Liver (tissue), 8 donors: ENCODE measurements at regions not wholly inside any gene's neighbourhood (a gene's known extent, or its start where the extent isn't known, plus 50 kb on each side); places are given as distances from the start of the nearest gene placed in this dataset.

Experiments
- DNase-seq: peaks from one replicate; pipeline ENCODE4 v3.0.0-alpha.2; 2017; ENCODE audit warnings: low spot score
- H3K27ac ChIP-seq, 2 donors: one replicate each; pipeline ENCODE4 v1.7.0; 2013; ENCODE audit warnings: inconsistent platforms in 2 of 2, low read length in 2 of 2, control low read depth in 1 of 2, low read depth in 1 of 2, mild to moderate bottlenecking in 1 of 2
- H3K27me3 ChIP-seq, 4 donors: one replicate each; pipeline versions ENCODE4 v1.6.1 to v1.7.0; 2013; ENCODE audit warnings: low read length in 3 of 4, inconsistent platforms in 1 of 4, mild to moderate bottlenecking in 1 of 4, moderate library complexity in 1 of 4; ENCODE audit not compliant: control insufficient read depth in 4 of 4, insufficient read depth in 4 of 4
- H3K36me3 ChIP-seq, 4 donors: one replicate each; pipeline versions ENCODE4 v1.6.1 to v1.7.0; 2013; ENCODE audit warnings: low read length in 3 of 4, mild to moderate bottlenecking in 3 of 4, low read depth in 1 of 4, moderate library complexity in 1 of 4; ENCODE audit not compliant: control insufficient read depth in 4 of 4, insufficient read depth in 3 of 4
- H3K4me1 ChIP-seq, 4 donors: one replicate each; pipeline versions ENCODE4 v1.6.1 to v1.7.0; 2013; ENCODE audit warnings: low read length in 3 of 4, mild to moderate bottlenecking in 3 of 4, moderate library complexity in 1 of 4; ENCODE audit not compliant: control insufficient read depth in 4 of 4, insufficient read depth in 4 of 4
- H3K4me3 ChIP-seq, 3 donors: one replicate each; pipeline versions ENCODE4 v1.6.1 to v1.7.0; 2013; ENCODE audit warnings: low read length in 3 of 3, control low read depth in 1 of 3, low read depth in 1 of 3, mild to moderate bottlenecking in 1 of 3
- H3K9ac ChIP-seq, 2 donors: one replicate each; pipeline ENCODE4 v1.7.0; 2013; ENCODE audit warnings: low read length in 2 of 2, mild to moderate bottlenecking in 2 of 2, moderate library complexity in 2 of 2, control low read depth in 1 of 2, low read depth in 1 of 2
- H3K9me3 ChIP-seq, 4 donors: one replicate each; pipeline versions ENCODE4 v1.6.1 to v1.7.0; 2013; ENCODE audit warnings: low read length in 3 of 4; ENCODE audit not compliant: control insufficient read depth in 4 of 4
- EGR1 ChIP-seq, 2 donors: IDR thresholded peaks; 2 replicates each; pipeline ENCODE4 v1.6.1; 2016 to 2018; ENCODE audit warnings: antibody characterized with exemption in 2 of 2, low read depth in 2 of 2
- FOXA2 ChIP-seq: IDR thresholded peaks from 2 replicates; pipeline ENCODE4 v1.6.1; 2016; ENCODE audit warnings: antibody characterized with exemption
- HNF4G ChIP-seq: IDR thresholded peaks from 2 replicates; pipeline ENCODE4 v1.6.1; 2016; ENCODE audit warnings: antibody characterized with exemption
- JUND ChIP-seq, 2 donors: IDR thresholded peaks; 2 replicates each; pipeline ENCODE4 v1.6.1; 2016; ENCODE audit warnings: antibody characterized with exemption in 2 of 2
- NR2F2 ChIP-seq: IDR thresholded peaks from 2 replicates; pipeline ENCODE4 v1.6.1; 2016; ENCODE audit warnings: antibody characterized with exemption
- RXRA ChIP-seq, 2 donors: IDR thresholded peaks; 2 replicates each; pipeline ENCODE4 v1.6.1; 2017 to 2018; ENCODE audit warnings: antibody characterized with exemption in 2 of 2, mild to moderate bottlenecking in 1 of 2
- SP1 ChIP-seq: IDR thresholded peaks from 2 replicates; pipeline ENCODE4 v1.6.1; 2018; ENCODE audit warnings: antibody characterized with exemption, mild to moderate bottlenecking
- WGBS: extraction: QIAGEN DNeasy Blood & Tissue Kit; methylation state at CpG from one replicate; pipeline ENCODE4 v1.1.7; 2013; 5-methylcytosine and 5-hydroxymethylcytosine counted together
- TF ChIP-seq, protein P1 (sequence below): IDR thresholded peaks from 2 replicates; pipeline ENCODE4 v1.6.1; 2016; ENCODE audit warnings: antibody characterized with exemption
- TF ChIP-seq, protein P2 (sequence below): IDR thresholded peaks from 2 replicates; pipeline ENCODE4 v1.6.1; 2016; ENCODE audit warnings: antibody characterized with exemption
- TF ChIP-seq, protein P3 (sequence below): fragments of 150-350 bp; IDR thresholded peaks from 2 replicates; pipeline ENCODE4 v1.5.1; 2017; ENCODE audit warnings: improper control_type of control experiment, low read depth, low read length; ENCODE audit not compliant: missing input control
- TF ChIP-seq, protein P4 (sequence below): IDR thresholded peaks from 2 replicates; pipeline ENCODE4 v1.6.1; 2016; ENCODE audit warnings: antibody characterized with exemption, mild to moderate bottlenecking
- donor health status: healthy.
- donor health status: healthy.
- donor health status: healthy.
- donor health status: healthy.
- donor health status: healthy.

DNA sequence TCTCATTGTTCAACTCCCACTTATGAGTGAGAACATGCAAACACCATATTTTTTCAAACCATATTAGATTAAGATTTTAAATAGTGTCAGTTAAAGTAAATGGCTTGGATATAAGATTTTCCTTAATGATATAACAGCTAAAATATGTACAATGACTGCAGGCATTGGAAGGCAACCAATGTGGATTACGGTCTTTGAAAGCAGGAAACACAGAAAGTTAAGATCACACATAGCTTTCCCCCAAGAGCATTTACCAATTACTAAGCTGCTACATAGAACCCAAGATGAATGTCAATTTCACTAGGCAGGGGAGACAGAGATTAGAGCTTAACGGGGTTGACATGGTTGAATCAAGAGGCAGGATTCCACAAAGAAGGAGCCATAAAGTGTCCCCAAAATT is 173.2 kb upstream of the TRPC4 start:
- no peaks in the 10 kb centered on the region for H3K36me3 ChIP-seq
- H3K27ac ChIP-seq = no peak overlapping the region
- no peaks in the 10 kb centered on the region for H3K9me3 ChIP-seq
- TF ChIP-seq, protein P1, sequence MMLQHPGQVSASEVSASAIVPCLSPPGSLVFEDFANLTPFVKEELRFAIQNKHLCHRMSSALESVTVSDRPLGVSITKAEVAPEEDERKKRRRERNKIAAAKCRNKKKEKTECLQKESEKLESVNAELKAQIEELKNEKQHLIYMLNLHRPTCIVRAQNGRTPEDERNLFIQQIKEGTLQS = no peak
- no peak for TF ChIP-seq RXRA (IDR thresholded peaks at IDR 0.05)
- TF ChIP-seq, protein P2, sequence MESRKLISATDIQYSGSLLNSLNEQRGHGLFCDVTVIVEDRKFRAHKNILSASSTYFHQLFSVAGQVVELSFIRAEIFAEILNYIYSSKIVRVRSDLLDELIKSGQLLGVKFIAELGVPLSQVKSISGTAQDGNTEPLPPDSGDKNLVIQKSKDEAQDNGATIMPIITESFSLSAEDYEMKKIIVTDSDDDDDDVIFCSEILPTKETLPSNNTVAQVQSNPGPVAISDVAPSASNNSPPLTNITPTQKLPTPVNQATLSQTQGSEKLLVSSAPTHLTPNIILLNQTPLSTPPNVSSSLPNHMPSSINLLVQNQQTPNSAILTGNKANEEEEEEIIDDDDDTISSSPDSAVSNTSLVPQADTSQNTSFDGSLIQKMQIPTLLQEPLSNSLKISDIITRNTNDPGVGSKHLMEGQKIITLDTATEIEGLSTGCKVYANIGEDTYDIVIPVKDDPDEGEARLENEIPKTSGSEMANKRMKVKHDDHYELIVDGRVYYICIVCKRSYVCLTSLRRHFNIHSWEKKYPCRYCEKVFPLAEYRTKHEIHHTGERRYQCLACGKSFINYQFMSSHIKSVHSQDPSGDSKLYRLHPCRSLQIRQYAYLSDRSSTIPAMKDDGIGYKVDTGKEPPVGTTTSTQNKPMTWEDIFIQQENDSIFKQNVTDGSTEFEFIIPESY = no peak
- TF ChIP-seq, protein P3, sequence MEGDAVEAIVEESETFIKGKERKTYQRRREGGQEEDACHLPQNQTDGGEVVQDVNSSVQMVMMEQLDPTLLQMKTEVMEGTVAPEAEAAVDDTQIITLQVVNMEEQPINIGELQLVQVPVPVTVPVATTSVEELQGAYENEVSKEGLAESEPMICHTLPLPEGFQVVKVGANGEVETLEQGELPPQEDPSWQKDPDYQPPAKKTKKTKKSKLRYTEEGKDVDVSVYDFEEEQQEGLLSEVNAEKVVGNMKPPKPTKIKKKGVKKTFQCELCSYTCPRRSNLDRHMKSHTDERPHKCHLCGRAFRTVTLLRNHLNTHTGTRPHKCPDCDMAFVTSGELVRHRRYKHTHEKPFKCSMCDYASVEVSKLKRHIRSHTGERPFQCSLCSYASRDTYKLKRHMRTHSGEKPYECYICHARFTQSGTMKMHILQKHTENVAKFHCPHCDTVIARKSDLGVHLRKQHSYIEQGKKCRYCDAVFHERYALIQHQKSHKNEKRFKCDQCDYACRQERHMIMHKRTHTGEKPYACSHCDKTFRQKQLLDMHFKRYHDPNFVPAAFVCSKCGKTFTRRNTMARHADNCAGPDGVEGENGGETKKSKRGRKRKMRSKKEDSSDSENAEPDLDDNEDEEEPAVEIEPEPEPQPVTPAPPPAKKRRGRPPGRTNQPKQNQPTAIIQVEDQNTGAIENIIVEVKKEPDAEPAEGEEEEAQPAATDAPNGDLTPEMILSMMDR = no peak
- H3K4me3 ChIP-seq = no peak overlapping the region
- DNase-seq = no peak
- H3K27me3 ChIP-seq = no peaks in the 10 kb centered on the region
- no peak overlapping the region for H3K9ac ChIP-seq
- H3K4me1 ChIP-seq = no peaks in the 10 kb centered on the region
- 90% methylated on average over 2 of the region's 2 CpGs for WGBS

DNA sequence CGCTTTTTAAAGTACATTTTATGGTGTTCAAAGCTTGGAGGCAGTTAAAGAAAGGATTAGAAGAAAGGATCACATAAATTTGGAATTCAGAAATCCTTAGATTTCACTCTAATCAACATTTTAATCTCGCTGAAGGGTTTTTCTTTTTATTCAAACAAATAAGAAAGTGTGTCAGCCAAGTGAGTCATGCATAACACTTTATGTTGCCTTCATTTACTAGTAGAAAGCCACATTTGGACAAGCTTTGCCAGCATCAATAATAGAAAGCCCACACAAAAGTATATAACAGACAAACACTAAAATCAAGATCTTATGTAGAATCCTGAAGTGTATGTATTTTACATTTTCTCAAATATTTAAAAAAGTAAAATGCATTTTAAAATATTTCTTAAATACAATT is 154.9 kb upstream of the TRPC4 start:
- Histone ChIP-seq H3K4me1 (no peaks in the 10 kb centered on the region), H3K9ac (no peak overlapping the region), H3K9me3 (peaks cover 2 to 17% (median 4%) of the 10 kb centered on the region in 4 donors), H3K4me3 (no peak overlapping the region), H3K27ac (no peak overlapping the region), H3K36me3 (no peaks in the 10 kb centered on the region), H3K27me3 (no peaks in the 10 kb centered on the region)
- no peak for DNase-seq
- TF ChIP-seq RXRA (IDR thresholded peaks at IDR 0.05) (no peak), SP1 (no peak), JUND (IDR thresholded peaks at IDR 0.05) (no peak), FOXA2 (no peak), HNF4G (no peak), EGR1 (IDR thresholded peaks at IDR 0.05; ENCODE audit: low read depth in 2 of 2) (no peak), NR2F2 (no peak)
- TF ChIP-seq, protein P1 = no peak
- TF ChIP-seq, protein P4, sequence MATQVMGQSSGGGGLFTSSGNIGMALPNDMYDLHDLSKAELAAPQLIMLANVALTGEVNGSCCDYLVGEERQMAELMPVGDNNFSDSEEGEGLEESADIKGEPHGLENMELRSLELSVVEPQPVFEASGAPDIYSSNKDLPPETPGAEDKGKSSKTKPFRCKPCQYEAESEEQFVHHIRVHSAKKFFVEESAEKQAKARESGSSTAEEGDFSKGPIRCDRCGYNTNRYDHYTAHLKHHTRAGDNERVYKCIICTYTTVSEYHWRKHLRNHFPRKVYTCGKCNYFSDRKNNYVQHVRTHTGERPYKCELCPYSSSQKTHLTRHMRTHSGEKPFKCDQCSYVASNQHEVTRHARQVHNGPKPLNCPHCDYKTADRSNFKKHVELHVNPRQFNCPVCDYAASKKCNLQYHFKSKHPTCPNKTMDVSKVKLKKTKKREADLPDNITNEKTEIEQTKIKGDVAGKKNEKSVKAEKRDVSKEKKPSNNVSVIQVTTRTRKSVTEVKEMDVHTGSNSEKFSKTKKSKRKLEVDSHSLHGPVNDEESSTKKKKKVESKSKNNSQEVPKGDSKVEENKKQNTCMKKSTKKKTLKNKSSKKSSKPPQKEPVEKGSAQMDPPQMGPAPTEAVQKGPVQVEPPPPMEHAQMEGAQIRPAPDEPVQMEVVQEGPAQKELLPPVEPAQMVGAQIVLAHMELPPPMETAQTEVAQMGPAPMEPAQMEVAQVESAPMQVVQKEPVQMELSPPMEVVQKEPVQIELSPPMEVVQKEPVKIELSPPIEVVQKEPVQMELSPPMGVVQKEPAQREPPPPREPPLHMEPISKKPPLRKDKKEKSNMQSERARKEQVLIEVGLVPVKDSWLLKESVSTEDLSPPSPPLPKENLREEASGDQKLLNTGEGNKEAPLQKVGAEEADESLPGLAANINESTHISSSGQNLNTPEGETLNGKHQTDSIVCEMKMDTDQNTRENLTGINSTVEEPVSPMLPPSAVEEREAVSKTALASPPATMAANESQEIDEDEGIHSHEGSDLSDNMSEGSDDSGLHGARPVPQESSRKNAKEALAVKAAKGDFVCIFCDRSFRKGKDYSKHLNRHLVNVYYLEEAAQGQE = no peak
- TF ChIP-seq, protein P2 = no peak
- TF ChIP-seq, protein P3 = no peak
- 42% methylated on average over 2 of the region's 2 CpGs for WGBS
